AG04449 (cell line): ENCODE measurements at regions not wholly inside any gene's neighbourhood (a gene's known extent, or its start where the extent isn't known, plus 50 kb on each side); places are given as distances from the start of the nearest gene placed in this dataset.

Experiments used
- CTCF ChIA-PET: fragments of 350-600 bp; formaldehyde crosslinking; extraction: SDS; loops from one replicate; lab custom pipeline; 2021; ENCODE audit warnings: antibody characterized with exemption; lab: Yijun Ruan, JAX
- POLR2A ChIA-PET: fragments of 400-600, 350-600 bp; formaldehyde crosslinking; extraction: SDS; loops from one replicate; lab custom pipeline; 2020; ENCODE audit warnings: antibody characterized with exemption, inconsistent platforms; lab: Yijun Ruan, JAX
- DNase-seq: peaks from one replicate; pipeline ENCODE4 v3.0.0-alpha.2; 2010; ENCODE audit warnings: low read depth, low spot score
- H3K4me3 ChIP-seq: 2 replicates; pipeline ENCODE4 v1.5.1; 2011; ENCODE audit warnings: low read depth, mild to moderate bottlenecking, control low read depth, low read length
- TF ChIP-seq, protein P1 (sequence below): IDR thresholded peaks from one replicate; pipeline ENCODE4 v1.5.1; 2011; ENCODE audit warnings: mild to moderate bottlenecking, moderate library complexity, low read length, control low read depth, inconsistent platforms; ENCODE audit not compliant: insufficient read depth; ENCODE audit errors: missing control alignments

- POLR2A ChIA-PET, result no interaction called here
- CTCF ChIA-PET, result no interaction called here
- TF ChIP-seq, protein P1, sequence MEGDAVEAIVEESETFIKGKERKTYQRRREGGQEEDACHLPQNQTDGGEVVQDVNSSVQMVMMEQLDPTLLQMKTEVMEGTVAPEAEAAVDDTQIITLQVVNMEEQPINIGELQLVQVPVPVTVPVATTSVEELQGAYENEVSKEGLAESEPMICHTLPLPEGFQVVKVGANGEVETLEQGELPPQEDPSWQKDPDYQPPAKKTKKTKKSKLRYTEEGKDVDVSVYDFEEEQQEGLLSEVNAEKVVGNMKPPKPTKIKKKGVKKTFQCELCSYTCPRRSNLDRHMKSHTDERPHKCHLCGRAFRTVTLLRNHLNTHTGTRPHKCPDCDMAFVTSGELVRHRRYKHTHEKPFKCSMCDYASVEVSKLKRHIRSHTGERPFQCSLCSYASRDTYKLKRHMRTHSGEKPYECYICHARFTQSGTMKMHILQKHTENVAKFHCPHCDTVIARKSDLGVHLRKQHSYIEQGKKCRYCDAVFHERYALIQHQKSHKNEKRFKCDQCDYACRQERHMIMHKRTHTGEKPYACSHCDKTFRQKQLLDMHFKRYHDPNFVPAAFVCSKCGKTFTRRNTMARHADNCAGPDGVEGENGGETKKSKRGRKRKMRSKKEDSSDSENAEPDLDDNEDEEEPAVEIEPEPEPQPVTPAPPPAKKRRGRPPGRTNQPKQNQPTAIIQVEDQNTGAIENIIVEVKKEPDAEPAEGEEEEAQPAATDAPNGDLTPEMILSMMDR, result no peak
- H3K4me3 ChIP-seq, result no peak overlapping the region
- no peak for DNase-seq
Measured at GRCh38 chr16:66207139-66207882, 159.2 kb upstream of the CDH5 start.

- H3K4me3 ChIP-seq, result no peak overlapping the region
- DNase-seq, result no peak
- TF ChIP-seq, protein P1, result no peak
Measured at GRCh38 chr16:66206363-66206762, 160.1 kb upstream of the CDH5 start.

GRCh38 chr16:66205287-66206231, 160.9 kb upstream of the CDH5 start:
- CTCF ChIA-PET, result interaction anchor here (1.2 kb wide), 1 partner anchor 15 kb away, joined by 3 read pairs; no protein-coding TSS in a partner anchor
- TF ChIP-seq, protein P1, result no peak
- DNase-seq, result no peak
- POLR2A ChIA-PET, result no interaction called here
- no peak overlapping the region for H3K4me3 ChIP-seq

More at GRCh38 chr16:66206363-66206762, 160.1 kb upstream of the CDH5 start:
- ChIA-PET POLR2A (no interaction called here), CTCF (no interaction called here)

GRCh38 chr16:66204756-66205155, 161.7 kb upstream of the CDH5 start:
- POLR2A ChIA-PET, result no interaction called here
- no peak overlapping the region for H3K4me3 ChIP-seq
- DNase-seq, result no peak
- CTCF ChIA-PET, result interaction anchor here (1.2 to 1.3 kb wide), 2 partner anchors 8 to 14 kb away, joined by 3 read pairs; no protein-coding TSS in a partner anchor
- TF ChIP-seq, protein P1, result no peak

DNA sequence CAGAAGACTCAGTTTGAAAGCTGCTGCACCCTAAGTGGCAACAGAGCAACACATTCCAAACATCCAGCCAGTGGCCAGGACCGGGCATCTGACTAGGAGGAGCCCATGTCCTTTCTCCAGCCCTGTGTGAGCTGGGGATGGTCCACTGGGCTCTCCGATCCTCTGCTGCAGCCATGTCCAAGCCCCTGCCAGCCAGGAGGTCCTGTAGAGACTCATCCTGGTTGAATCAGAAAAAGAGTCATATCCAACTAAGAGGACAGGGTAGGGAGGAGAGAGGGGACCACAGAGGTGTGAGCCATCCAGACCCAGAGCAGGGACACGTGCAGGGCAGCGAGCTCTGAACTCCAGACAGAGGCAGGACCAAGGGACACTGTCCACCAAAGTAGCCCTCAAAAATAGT, 163.0 kb upstream of the CDH5 start:
- ChIA-PET CTCF (interaction anchor here (1.3 kb wide), 1 partner anchor 10 kb away, joined by 3 read pairs; no protein-coding TSS in a partner anchor), POLR2A (no interaction called here)
- TF ChIP-seq, protein P1, result no peak
- DNase-seq, result no peak
- H3K4me3 ChIP-seq, result no peak overlapping the region

DNA sequence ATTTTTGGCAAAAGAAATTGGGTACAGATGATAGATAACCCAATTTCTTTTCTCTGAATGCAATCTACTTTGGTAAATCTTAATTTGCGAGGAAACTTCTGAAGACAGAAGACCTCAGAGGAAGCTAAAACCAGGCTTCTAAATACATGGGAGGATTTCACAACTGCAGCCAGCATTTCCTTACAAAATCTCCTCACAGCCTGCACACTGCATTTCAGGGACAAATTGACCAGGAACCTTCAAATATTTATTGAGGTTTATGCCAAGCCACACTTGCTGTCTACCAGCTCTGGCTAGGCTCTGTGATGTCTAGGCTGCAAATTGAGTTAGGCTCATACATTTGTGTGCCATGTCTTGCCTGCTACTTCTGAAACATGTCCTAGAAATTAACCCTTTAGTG, 167.3 kb upstream of the CDH5 start:
- no peak overlapping the region for H3K4me3 ChIP-seq
- POLR2A ChIA-PET, result no interaction called here

More for the DNA sequence above, 167.3 kb upstream of the CDH5 start:
- CTCF ChIA-PET, result no interaction called here
- TF ChIP-seq, protein P1, result no peak
- DNase-seq, result no peak
